Esophagus muscularis mucosa (tissue), 3 donors: ENCODE measurements at regions not wholly inside any gene's neighbourhood (a gene's known extent, or its start where the extent isn't known, plus 50 kb on each side); places are given as distances from the start of the nearest gene placed in this dataset.

ENCODE experiments used
- POLR2A ChIP-seq: fragments of 450-650 bp; IDR thresholded peaks from one replicate; pipeline ENCODE4 v1.6.1; 2017; ENCODE audit warnings: antibody characterized with exemption, moderate library complexity, mild to moderate bottlenecking, low read depth
- TF ChIP-seq, protein P1 (sequence below), 3 experiments: fragments of 200-600 bp in 2 of 3; fragments of 450-650 bp in 1 of 3; sonication (generic) in 2 of 3; IDR thresholded peaks; one replicate each; pipeline ENCODE4 v1.5.1; 2017 to 2019; ENCODE audit warnings: antibody characterized with exemption in 3 of 3, mild to moderate bottlenecking in 2 of 3, moderate library complexity in 1 of 3

DNA sequence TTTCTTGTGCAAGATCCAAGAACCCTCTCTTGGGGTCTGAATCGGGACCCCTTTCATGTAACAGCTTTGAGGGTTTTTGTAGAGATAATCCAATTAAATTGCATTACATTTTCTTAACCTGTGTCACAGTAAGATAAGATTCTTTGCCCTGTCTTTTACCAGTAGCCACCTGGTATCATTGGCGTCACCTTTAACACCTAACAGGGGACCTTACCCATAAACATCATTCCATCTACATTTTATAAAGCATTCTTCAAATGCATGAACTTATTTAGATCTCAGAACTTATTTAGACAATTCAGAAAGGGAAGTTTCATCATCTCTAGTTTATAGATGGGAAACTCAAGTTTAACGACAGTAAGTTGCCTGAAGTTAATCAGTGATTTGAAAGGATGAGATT lies 106.4 kb upstream of the KLF6 start:
- TF ChIP-seq, protein P1, sequence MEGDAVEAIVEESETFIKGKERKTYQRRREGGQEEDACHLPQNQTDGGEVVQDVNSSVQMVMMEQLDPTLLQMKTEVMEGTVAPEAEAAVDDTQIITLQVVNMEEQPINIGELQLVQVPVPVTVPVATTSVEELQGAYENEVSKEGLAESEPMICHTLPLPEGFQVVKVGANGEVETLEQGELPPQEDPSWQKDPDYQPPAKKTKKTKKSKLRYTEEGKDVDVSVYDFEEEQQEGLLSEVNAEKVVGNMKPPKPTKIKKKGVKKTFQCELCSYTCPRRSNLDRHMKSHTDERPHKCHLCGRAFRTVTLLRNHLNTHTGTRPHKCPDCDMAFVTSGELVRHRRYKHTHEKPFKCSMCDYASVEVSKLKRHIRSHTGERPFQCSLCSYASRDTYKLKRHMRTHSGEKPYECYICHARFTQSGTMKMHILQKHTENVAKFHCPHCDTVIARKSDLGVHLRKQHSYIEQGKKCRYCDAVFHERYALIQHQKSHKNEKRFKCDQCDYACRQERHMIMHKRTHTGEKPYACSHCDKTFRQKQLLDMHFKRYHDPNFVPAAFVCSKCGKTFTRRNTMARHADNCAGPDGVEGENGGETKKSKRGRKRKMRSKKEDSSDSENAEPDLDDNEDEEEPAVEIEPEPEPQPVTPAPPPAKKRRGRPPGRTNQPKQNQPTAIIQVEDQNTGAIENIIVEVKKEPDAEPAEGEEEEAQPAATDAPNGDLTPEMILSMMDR (IDR thresholded peaks at IDR 0.05): no peak
- no peak for TF ChIP-seq POLR2A
